HG03354 (cell line): ENCODE measurements at regions not wholly inside any gene's neighbourhood (a gene's known extent, or its start where the extent isn't known, plus 50 kb on each side); places are given as distances from the start of the nearest gene placed in this dataset.
"Not testable (repeated sequence)": the region's sequence is repeated elsewhere in the genome, so short reads cannot be mapped to it uniquely, and the experiment has no call there.

Experiments used
- ATAC-seq: cut with Tn5 transposase; IDR thresholded peaks from one replicate; pipeline ENCODE4 v1.9.1; 2021; ENCODE audit warnings: mild to moderate bottlenecking; ENCODE audit not compliant: unreplicated experiment, poor library complexity, severe bottlenecking

DNA sequence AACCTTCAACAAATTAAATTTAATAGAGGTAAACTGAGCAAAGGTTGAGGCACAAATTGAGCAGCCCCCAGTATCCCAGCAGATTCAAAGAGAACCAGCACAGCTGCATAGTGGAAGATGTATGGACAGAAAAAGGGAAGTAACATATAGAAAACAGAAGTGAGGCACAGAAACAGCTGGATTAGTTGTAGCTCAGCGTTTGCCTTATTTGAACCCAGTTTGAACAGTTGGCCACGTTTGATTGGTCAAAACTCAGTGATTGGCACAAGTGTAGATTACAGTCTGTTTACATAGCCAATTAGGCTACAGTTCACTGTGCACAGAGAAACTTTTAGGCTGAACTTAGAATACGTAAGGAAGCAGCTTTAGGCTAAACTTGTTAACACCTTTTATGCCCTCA, 315.5 kb downstream of the RMST start:
- no peak for ATAC-seq

DNA sequence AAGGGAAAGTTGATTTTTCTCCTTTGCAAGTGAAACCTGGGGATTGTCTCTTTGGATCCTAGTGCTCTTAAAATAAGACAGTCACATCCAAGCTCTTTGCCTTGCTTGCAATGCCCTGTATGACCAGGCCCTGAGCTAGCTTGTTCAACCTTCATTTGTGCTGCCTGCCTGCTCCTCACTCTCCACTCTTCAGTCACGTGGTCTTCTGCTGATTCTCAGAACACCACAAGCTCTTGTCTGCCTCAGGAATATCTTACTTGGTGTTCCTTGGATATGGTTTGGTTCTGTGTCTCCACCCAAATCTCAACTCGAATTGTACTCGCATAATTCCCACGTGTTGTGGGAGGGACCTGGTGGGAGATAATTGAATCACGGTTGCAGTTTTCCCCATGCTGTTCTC, 318.7 kb downstream of the RMST start:
- no peak for ATAC-seq

DNA sequence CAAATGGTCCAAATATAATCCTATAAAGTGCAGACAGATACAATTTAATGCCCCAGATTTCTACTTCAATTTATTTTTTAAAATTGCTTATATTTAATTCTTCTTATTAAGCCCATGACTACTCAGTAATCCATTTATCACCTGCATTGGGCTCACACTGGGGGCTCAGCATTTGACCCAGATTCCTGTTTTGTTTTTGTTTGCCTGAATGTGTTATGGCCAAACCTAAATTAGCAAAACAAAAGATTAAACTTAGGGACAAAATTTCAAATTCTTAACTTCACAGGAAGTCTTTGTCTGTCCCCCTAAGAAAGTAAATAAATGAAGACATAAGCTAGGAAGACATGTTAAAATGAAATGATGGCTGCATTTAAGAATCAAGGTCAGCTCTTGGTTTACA, 322.3 kb downstream of the RMST start:
- ATAC-seq, result no peak

DNA sequence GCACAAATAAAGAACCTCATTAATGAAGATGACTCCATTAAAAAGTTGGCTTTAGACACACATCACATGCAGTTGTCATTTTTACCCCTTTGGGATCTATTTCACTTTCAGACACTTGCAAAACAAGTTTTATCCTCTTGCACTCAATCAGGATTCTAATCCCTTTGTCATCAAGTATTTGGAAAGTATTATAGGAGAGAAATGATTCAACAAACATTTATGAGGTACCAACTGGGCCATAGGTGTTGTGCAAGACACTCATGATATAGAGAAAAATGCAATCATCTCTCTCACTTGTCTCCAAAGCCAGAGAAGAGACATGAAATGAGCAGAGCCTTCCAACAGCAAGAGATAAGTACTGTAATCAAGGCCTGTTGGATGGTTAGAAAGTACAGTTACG, 327.7 kb downstream of the RMST start:
- ATAC-seq, result no peak

DNA sequence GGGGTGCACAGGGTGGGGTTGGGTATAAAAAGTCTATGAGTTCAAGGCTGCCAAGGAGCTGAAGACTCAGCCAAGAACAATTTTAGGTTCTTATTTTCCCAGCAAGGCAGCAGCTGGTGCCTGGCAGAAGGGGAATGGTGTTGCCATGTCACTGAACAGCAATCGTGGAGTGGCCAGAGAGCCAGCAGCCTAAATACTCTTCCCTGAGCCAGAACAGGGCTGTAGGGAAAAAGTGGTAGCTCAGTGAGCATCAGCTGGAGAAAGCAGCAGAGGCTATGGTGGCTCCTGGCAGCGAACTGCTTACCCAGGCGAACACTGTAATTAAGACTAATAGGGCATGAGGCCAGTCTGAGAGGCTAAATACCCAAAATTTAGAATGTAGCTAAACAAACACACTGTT, 334.9 kb downstream of the RMST start:
- ATAC-seq, result no peak

DNA sequence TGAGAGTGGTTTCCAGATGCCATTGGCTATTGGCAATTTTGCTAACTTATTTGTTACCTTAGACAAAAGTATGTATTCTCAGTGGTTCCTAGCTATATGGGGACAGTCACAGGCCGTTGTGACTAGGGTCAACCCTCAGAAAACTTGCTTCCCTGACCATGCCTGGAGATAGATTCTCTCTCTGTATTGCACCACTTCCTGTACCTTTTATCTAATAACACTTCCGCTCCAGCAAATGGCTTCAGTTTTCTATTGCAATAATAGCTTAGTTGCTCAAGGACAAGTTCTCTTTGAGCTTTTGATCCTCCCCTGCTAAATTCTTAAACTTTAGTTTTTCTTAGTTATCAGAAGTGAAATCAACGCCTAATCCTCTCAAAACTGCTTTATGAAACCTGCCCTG, 338.0 kb downstream of the RMST start:
- no peak for ATAC-seq

DNA sequence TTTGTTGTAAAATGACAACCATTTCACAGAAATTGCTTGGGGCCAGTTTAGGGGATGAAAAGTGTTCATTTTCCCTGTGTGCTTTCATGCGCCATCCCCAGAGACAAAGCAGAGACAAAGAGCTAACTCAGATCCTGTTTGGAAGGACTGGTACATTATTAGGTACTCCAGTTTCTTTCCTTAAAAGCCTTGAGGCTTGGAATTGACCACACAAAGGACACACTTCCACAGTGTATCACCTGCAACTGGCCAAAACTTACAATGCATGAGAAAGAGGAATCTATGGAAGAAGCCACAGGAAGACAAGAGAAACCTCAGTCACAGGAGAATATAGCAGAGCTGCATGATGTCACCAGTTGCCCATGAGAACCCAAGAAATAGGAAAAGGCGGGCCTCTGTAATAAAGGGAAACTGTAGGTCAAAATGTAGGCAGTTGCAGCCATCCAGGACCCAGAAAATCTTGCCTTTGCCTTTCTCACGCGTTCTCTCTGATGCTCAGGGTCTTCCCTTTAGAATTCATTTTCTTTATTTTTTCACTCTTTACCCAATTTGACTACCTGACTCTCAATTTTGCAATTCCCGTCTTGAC, 339.0 kb downstream of the RMST start:
- ATAC-seq, result no peak

DNA sequence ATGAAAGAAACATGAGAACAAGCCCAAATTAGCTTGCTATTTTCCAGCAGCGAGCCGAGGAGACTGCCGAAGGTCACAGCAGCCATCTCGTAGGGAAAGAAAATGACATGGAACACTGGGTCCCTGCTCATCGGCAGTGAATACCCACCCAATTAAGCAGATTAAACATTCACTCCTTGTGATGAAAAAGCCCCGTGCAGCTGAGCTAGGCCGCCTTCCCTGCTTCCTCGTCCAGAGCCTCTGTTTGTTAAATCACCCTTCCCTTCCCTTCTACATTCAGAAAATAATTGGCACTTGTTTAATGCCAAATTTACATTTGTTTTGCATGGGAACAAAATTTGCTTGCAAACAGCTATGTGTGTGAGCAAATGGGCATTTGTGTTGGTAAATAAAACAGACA, 342.5 kb downstream of the RMST start:
- no peak for ATAC-seq

DNA sequence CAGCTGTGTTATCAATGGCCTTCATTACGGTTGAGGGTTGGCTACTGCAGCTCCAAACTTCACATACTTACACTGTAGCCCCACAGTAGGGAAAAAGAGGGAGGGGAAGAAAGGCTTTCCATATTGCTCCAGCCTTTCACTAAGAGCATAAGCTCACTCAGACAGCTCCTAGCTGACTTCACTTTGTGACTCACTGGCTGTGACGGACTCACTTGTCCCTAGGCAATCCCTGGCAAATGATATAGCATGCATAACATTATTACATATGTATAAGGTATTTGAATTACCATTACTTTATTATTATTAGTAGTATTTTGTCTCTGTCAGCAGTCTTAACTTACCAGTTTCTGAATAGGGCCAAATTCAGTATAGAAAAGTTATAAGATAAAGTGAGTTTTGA, 350.7 kb downstream of the RMST start:
- no peak for ATAC-seq

DNA sequence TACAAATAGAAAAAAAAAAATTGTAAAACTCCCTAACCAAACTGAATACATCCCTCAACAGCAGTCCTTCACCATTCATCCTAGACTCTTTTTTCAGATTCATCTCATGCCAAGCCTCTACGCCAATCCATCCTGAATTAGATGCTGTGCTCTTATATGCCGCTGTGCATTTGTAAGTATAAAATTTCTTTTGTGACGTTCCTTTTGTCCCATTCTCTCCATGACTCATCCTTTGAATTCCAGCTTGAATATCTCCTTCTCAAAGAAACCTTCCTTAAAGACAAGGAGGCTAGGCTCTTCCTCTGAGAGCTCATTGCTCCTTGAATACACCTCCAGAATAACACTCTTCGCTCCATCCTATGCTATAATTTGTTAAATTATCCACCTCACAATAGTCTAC, 359.2 kb downstream of the RMST start:
- ATAC-seq, result no peak

DNA sequence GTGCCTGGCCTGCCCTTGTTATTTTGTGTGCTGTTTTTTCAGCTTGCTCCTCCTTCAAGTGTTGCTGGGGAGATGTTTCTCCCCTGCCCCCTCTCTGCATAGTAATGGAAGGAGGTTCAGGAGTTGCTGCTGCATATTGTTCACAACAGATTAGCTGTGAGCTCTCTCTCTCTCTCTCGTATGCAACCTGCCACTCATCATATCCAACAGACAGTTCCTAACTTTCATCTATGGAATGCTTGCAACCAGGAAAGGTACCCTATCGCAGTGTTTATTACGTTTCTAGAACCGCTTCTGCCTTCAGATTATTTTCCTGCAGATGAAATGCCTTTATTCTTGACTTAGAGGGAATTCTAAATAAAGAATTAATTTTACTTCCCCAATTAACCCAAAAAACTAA, 372.9 kb downstream of the RMST start:
- no peak for ATAC-seq

DNA sequence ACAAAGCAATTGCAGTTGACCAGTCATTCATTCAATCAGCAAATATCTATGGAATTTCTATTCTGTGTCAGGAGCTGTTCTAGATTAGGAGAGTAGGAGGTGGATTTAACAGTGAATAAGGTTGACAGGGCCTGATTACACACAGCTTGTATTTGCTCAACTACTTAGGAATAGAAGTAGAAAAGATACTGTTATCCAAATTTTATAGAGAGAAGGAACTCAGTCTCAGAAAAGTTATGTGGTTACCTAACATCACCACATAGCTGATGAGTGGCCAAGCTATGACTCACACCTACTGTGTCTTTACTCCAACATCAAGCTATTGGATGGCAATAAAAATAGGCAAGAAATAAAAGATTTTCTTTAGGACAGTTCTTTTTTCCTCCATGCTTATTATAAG, 374.8 kb downstream of the RMST start:
- ATAC-seq, result no peak

DNA sequence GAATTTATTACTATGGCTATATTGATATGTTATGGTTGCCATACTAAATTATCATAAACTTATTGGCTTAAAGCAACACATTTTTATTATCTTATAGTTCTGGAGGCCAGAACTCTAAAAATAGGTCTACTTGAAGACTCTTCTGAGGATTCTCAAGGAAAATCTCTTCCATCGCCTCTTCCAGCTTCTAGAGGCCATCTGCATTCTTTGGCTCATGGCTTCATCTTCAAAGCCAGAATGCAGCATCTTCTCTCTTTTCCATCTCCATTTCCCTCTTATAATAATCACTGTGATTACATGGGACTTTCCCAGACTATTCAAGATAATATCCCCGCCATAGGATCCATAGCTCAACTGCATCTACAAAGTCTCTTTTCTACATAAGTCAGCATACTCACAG, 385.4 kb downstream of the RMST start:
- no peak for ATAC-seq

DNA sequence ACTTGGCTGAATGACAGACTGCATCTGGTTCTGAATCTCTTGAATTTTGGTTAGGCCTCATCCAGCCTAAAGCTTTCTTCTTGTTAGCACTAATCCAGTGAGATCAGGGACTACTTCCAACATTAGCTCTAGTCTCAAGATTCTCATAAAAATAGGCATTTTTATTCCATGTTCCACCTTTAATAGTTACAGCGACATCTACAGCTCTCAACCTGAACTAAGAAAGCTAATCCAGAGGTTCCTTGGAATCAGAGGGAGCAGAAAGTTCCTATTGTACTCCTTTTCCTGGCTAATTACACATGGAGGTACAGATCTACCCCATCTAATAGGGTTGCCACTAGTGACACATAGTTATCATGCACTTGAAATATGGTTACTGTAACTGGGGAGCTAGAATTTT, 391.9 kb downstream of the RMST start:
- no peak for ATAC-seq

DNA sequence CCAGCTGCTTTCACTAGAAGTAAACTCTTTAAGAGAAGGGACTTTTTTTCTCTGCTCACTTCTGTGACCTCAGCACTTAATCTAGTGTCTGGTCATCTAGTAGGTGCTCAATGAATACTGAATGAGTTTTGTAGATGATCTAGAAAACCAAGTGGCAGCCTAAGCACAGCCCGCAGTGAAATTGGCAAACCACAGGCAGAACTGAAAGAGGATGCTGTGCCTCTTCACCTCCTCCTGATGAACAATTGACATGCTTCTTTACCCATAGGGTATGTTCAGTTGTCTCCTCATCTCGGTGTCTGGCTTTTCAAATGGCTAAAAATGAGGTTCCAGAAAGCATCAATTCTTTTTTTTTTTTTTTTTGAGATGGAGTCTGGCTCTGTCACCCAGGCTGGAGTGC, 399.5 kb downstream of the RMST start:
- no peak for ATAC-seq

DNA sequence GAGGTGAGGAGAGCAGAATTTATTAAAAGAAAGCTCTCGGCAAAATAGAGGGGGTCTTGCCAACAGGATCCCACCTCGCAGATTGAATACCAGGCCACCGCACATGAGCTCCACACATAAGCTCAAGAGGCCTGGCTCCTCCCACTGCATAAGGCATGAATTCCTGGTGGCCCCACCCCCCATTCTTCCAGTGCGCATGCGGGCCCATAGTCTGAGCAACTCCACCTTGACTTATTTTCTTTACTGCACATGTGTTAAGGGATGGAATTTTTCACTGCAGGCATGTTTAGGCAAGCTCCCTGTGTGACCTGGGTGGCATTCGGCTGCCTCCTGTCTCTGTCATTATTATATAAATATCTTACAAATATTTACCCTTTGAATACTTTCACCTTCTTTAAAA, 412.5 kb downstream of the RMST start:
- no peak for ATAC-seq

DNA sequence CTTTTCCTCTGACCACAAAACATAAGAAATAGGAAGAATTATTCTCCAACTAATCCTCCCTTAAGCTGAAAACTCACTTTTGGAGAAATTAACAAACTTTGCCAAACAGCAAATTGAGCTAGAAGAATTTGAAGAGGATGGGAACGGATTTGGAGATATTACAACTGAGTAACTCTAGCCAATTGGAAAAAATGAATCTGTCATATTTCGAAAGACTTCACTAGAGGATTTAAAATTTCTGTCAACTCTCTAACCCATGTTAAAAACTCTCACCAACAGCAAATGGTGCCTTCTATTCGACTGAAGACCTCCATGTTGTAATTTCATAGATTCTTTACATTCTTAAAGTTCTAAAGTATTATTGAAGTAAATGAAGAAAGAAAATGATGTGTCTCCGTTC, 414.2 kb downstream of the RMST start:
- no peak for ATAC-seq

DNA sequence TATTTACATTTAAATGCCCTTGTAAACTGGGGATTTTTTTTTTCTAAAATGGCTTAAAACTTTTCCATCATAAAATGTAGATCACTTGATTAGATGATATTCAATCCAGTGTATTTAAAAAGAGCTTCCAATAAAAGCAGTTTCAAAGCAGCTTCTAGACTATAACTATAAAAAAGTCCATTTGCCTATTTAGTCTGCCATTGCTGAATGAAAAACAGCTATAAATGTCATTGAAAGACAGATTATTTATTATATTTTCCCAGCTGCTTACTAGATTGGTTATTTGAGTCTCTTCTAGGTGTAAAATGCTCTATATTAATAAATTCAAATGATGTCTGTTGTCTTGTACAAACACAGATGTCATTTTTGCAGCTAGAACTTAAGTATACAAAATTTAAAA, 414.8 kb downstream of the RMST start:
- ATAC-seq, result no peak

DNA sequence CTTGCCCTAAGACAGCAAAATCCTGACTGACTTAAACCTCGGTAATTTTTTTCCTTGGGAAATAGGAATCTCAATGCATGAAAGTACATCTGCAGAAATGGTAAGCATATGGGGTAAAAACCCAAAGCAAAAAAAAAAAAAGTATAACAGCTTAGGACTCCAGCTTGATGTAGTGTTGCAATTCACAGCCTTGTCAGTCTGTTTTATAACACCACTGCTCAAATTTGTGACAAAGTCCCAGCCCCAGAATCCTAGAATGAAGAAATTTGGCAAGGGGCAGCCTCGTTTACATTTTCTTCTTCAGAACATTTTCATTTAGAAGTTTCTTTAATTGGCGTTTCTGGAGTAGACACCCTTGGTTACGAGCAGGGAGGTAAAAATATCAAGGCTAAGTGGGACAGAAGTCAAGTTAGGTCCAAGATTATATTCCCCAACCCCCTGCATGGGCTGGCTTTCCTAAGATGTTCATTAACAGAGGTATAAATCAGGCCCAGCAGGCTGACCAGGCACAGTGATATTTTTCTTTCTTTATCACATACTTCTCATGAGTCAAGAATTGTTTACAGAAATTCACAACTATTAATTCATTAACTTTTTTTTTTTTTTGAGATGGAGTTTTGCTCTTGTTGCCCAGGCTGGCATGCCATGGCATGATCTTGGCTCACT, 424.0 kb downstream of the RMST start:
- no peak for ATAC-seq

DNA sequence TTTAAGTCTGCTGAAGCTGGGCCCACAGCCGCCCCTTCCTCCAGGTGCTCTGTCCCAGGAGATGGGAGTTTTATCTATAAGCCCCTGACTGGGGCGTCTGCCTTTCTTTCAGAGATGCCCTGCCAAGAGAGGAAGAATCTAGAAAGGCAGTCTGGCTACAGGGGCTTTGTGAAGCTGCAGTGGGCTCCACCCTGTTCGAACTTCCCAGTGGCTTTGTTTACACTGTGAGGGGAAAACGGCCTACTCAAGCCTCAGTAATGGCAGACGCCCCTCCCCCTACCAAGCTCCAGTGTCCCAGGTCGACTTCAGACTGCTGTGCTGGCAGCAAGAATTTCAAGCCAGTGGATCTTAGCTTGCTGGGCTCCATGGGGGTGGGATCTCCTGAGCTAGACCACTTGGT, 435.3 kb downstream of the RMST start:
- not testable (repeated sequence) for ATAC-seq

DNA sequence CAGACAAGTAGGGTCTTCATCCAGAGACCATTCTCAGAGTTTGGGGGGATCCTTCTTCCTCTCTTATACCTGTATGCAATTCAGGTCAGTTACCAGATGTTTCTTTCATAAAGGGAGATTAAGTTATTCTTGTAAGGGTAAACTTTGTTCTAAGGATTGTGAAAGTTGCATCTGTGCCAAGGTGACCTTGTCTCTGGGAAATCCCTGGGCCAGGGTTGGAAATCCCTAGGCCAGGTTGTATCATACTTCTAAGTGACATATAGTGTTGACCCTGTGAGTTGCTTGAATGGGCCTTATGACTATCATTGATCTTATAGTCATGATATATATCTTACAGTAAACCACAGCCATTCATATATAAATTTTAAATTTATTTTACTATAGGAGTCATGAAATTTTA, 436.9 kb downstream of the RMST start:
- no peak for ATAC-seq

DNA sequence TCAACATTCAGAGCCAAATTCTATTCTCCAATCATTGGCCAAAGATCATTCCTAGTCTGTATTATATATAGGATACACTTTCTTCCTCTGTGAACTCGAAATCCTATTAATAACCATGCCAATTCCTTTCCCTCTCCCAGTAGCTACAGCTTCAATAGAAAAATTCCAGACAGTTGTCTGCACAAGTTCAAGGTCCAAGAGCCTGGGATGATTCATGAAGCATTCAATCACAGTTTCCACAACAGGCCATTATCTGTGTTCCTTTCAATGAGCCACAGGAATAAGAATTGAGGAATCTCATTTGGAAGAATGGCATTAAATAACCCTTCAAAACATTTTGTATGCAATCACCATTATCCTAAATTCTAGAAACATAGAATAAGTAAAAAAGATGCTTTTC, 437.4 kb downstream of the RMST start:
- no peak for ATAC-seq
